ENCODE measurements at regions not wholly inside any gene's neighbourhood (a gene's known extent, or its start where the extent isn't known, plus 50 kb on each side); places are given as distances from the start of the nearest gene placed in this dataset.

DNA sequence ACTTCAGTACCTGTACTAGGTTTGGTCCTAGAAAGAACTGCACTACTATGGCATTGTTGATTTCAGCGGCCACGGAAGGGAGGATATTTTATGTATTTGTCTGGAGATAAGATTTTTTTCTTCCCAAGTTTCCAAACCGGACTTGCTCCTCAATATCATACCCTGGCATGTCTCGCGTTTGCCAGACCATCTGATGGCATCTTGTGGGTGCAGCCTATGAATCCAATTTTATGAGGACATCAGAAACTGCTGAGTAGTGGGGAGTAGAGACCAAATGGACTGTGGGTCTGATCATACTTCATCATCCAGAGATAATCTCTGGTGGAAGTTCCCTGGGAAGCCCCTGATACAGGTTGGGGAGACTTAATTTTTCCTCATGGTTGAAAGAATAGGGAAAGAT, 716.1 kb upstream of the WWC1 start:
- TF ChIP-seq, protein P1, sequence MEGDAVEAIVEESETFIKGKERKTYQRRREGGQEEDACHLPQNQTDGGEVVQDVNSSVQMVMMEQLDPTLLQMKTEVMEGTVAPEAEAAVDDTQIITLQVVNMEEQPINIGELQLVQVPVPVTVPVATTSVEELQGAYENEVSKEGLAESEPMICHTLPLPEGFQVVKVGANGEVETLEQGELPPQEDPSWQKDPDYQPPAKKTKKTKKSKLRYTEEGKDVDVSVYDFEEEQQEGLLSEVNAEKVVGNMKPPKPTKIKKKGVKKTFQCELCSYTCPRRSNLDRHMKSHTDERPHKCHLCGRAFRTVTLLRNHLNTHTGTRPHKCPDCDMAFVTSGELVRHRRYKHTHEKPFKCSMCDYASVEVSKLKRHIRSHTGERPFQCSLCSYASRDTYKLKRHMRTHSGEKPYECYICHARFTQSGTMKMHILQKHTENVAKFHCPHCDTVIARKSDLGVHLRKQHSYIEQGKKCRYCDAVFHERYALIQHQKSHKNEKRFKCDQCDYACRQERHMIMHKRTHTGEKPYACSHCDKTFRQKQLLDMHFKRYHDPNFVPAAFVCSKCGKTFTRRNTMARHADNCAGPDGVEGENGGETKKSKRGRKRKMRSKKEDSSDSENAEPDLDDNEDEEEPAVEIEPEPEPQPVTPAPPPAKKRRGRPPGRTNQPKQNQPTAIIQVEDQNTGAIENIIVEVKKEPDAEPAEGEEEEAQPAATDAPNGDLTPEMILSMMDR (optimal IDR thresholded peaks at IDR 0.05 in 1 of 3, IDR thresholded peaks at IDR 0.05 in 1 of 3, conservative IDR thresholded peaks at IDR 0.05 in 1 of 3; ENCODE audit: extremely low read depth in 1 of 3, insufficient read depth in 2 of 3, low read length in 3 of 3): no peak
- no peak for TF ChIP-seq EZH2 (IDR thresholded peaks at IDR 0.05; ENCODE audit: low read length)

Data from keratinocyte (primary cell).